ENCODE measurements at regions not wholly inside any gene's neighbourhood (a gene's known extent, or its start where the extent isn't known, plus 50 kb on each side); places are given as distances from the start of the nearest gene placed in this dataset.

GRCh38 chr11:19345519-19345847 is 104.7 kb upstream of the E2F8 start:
- Histone ChIP-seq H3K27me3 (ENCODE audit: insufficient read depth in 3 of 3, low read length in 2 of 3) (peaks cover 5 to 70% (median 19%) of the 10 kb centered on the region in 3 donors), H3K4me3 (peak overlapping the region; percentile 58), H3K9me3 (no peaks in the 10 kb centered on the region), H3K4me1 (peaks cover 4% of the 10 kb centered on the region), H3K36me3 (ENCODE audit: insufficient read depth in 1 of 2, low read depth in 1 of 2) (no peaks in the 10 kb centered on the region), H3K27ac (no peak overlapping the region)
- TF ChIP-seq, protein P1, sequence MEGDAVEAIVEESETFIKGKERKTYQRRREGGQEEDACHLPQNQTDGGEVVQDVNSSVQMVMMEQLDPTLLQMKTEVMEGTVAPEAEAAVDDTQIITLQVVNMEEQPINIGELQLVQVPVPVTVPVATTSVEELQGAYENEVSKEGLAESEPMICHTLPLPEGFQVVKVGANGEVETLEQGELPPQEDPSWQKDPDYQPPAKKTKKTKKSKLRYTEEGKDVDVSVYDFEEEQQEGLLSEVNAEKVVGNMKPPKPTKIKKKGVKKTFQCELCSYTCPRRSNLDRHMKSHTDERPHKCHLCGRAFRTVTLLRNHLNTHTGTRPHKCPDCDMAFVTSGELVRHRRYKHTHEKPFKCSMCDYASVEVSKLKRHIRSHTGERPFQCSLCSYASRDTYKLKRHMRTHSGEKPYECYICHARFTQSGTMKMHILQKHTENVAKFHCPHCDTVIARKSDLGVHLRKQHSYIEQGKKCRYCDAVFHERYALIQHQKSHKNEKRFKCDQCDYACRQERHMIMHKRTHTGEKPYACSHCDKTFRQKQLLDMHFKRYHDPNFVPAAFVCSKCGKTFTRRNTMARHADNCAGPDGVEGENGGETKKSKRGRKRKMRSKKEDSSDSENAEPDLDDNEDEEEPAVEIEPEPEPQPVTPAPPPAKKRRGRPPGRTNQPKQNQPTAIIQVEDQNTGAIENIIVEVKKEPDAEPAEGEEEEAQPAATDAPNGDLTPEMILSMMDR (IDR thresholded peaks at IDR 0.05) = no peak
- WGBS, 3 donors = 0 to 2% (median 1%) methylated on average over 27 to 30 of the region's 30 CpGs
- intact Hi-C loops (cut with DNase I) = no loop called here
- peak; percentile 23 to 77 (median 64) for ATAC-seq
- peak; percentile 47 to 54 for DNase-seq

- H3K4me3 ChIP-seq = peak overlapping the region; percentile 58
- intact Hi-C loops (cut with DNase I) = no loop called here
- H3K4me1 ChIP-seq = peaks cover 4% of the 10 kb centered on the region
- peaks cover 6 to 64% (median 19%) of the 10 kb centered on the region in 3 donors for H3K27me3 ChIP-seq (ENCODE audit: insufficient read depth in 3 of 3, low read length in 2 of 3)
- 8 to 9% (median 9%) methylated on average over 37 to 44 of the region's 44 CpGs for WGBS, 3 donors
- no peaks in the 10 kb centered on the region for H3K36me3 ChIP-seq (ENCODE audit: insufficient read depth in 1 of 2, low read depth in 1 of 2)
- H3K9me3 ChIP-seq = no peaks in the 10 kb centered on the region
- DNase-seq (peak; percentile 59 to 70), ATAC-seq (peak in 3 of 4 donors; percentile 56 to 70 (median 59))
- TF ChIP-seq, protein P1 (IDR thresholded peaks at IDR 0.05) = no peak
- no peak overlapping the region for H3K27ac ChIP-seq
Observed at GRCh38 chr11:19344661-19345518, 104.1 kb upstream of the E2F8 start.

- TF ChIP-seq, protein P1 (IDR thresholded peaks at IDR 0.05) = no peak
- Histone ChIP-seq H3K9me3 (no peaks in the 10 kb centered on the region), H3K4me3 (no peak overlapping the region), H3K27ac (no peak overlapping the region), H3K36me3 (ENCODE audit: insufficient read depth in 1 of 2, low read depth in 1 of 2) (no peaks in the 10 kb centered on the region), H3K4me1 (peaks cover 4% of the 10 kb centered on the region), H3K27me3 (ENCODE audit: insufficient read depth in 3 of 3, low read length in 2 of 3) (peaks cover 8 to 42% (median 17%) of the 10 kb centered on the region in 3 donors)
- WGBS, 3 donors = 70 to 79% (median 74%) methylated on average over 1 of the region's 1 CpG
- no peak for DNase-seq
- no peak for ATAC-seq
- intact Hi-C loops (cut with DNase I) = no loop called here
Observed at GRCh38 chr11:19342036-19342435, 101.3 kb upstream of the E2F8 start.

GRCh38 chr11:19338375-19338774 is 97.6 kb upstream of the E2F8 start:
- DNase-seq (no peak), ATAC-seq (no peak)
- Histone ChIP-seq H3K27me3 (ENCODE audit: insufficient read depth in 3 of 3, low read length in 2 of 3) (peaks cover 0 to 8% (median 7%) of the 10 kb centered on the region in 3 donors), H3K27ac (no peak overlapping the region), H3K9me3 (no peaks in the 10 kb centered on the region), H3K4me3 (no peak overlapping the region), H3K4me1 (no peaks in the 10 kb centered on the region), H3K36me3 (ENCODE audit: insufficient read depth in 1 of 2, low read depth in 1 of 2) (no peaks in the 10 kb centered on the region)
- WGBS, 3 donors = 63 to 68% (median 63%) methylated on average over 3 of the region's 3 CpGs
- intact Hi-C loops (cut with DNase I) = no loop called here
- TF ChIP-seq, protein P1 (IDR thresholded peaks at IDR 0.05) = no peak
